ENCODE measurements at regions not wholly inside any gene's neighbourhood (a gene's known extent, or its start where the extent isn't known, plus 50 kb on each side); places are given as distances from the start of the nearest gene placed in this dataset.

DNA sequence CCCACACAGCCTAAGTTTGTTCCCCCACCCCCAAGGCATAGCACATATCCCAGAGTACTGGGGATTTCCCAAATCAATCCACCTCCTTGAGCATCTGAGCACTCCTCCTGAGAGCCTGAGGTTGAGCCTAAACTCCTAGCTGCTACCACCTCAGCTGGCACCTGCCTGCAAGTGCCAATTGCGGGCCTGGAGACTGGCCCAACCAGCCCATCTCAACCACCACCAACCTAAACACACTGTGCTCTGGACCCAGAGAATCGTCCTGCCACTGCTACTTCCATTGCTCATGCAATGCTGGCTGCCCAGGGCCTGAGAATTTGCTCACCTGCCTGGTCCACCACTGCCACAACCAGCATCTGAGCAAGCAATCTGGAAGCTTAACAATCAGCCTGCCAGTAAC, 177.1 kb downstream of the FGF13 start:
- DNase-seq: no peak

DNA sequence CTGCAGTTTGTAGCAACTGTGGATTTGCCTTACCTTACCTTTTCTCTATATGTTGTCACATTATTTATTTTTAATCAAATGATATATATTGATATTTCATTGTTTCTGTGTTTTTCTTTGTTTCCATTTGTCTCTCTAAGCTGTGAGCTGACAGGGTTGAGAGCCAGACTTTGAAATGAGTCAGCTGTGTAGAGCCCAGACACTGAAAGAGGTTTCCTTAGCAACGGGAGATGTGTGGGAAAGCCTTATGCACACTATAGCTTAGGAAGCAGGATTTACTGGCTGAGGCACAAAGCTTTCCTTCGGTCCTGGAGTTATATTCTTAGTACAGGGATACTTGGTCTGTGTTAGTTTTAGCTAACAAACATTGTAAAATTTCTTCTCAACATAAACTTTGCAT, 192.2 kb downstream of the FGF13 start:
- peak; percentile 7 for DNase-seq

DNA sequence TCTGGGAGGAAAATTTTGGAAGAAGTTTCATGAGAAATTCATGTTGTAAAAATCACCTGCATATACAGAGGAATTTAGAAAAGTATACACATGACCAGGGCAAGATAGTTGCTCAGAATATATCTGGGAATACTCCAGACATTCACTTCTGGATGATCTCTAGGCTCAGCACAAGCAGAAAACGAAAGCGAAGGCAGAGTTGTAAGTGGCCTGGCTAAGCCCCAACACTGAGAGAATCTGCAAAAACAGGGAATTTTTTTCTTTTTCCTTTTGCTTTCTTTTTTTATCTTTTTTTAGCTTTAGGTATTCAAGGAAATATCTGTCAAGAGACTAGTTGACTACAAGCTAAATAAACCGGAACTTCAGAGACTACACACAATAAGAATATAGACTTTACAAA, 207.2 kb downstream of the FGF13 start:
- no peak for DNase-seq

DNA sequence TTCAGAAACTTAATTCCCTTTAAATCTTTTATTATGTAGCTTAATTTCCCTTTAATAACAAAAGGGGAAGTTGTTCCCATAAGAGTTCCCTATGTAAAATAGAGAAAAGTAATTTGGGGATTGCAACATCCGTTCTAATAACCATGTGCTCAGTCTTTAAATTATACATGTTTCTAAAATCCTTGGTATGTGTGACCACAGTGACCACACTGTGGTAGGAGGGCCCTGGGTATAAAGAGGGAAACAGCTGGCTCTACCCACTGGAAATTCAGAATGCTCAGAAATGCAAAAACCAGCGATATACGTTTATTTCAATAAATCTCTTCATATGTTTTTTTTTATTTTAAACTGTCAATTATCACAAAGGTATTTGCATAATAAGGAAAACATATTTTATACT, 219.1 kb downstream of the FGF13 start:
- DNase-seq: no peak

DNA sequence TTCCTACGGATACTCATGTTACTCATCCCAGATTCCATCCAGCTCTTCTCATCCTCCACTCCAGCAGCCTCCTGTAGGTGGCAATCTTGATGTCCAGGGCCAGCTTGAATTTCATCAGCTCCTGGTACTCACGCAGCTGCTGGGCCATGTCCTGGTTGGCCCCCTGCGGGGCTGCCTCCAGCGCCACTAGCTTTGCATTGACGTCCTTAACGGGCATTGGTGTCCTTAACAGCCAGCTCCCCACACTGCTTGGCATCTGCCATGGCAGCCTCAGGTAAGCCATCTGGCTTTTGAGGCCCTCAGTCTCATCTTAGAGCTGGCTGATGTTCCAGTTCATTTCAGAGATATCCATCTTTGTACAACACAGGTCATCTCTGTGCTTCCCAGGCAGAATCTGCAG, 223.7 kb downstream of the FGF13 start:
- no peak for DNase-seq

DNA sequence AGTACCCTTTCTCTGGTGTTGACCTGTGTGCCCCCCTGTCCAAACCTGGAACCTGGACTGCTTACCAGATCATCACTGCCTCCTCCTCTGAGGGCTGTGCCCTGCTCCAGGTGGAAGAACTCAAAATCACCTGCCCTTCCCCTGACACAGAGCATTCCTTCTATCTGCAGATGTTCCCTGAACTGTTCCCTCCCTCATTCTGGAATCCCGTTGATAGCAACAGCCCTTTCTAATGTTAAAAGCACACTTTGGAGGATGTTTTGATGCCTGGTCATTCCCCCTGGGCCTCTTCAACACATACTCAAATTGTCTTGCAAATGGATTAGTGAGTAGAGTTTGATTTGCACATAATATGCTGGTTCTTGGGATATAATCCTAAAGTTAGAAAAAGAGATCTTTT, 225.8 kb downstream of the FGF13 start:
- no peak for DNase-seq

DNA sequence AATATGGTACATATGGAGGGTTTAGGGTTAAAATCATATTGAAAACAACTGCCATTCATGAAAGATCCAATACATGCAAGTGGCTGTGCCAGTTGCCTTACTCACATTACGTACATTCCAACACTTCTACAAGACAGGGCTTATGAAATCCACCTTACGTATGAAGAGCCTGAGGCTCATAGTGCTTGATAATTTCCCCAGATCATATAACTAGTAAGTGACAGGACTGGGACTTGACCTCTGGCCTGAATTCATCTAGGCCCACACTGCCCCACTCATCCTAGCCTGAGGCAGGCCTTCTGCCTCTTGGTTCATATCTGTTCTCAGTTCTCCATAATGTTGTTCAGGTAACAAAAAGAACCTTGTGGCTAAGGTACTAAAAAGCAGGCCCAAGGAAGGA, 226.3 kb downstream of the FGF13 start:
- no peak for DNase-seq

DNA sequence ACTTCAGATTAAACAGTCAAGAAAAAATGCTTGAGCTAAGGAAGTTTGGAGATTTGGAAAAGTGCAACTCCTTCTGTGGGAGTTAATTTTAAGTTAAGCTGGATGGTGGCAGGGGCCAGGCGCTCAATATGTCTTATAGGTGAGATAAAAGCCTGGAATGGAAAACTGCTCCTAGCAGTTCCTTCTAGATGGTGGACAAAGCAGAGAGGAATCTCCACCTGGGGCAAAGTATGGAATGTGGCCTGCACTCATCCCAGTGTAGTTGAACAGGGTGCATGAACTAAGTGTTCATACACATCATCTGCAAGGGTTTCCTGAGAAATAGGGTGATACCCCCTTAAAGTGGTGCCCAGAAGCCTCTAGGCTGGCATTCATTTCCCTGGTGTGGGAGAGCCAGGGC, 227.1 kb downstream of the FGF13 start:
- no peak for DNase-seq

DNA sequence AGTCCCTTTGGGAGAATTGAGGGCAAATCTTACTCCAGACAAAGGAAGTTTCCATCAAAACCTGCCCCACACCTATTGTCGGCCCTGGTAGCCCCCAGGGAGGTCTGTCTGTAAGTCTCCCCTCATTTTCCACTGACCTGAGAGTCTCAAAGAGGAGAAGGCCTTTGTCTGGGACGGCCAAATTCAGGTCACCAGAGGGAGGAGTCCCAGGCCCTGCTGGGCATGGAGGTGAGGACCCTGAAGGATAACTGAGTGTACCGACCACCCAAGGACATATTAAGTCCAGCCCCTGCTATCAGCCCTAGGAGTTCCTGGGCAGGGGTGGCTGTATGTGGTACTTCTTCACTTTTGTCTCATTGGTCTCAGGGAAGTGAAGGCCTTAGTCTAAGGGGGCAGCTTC, 229.9 kb downstream of the FGF13 start:
- DNase-seq: no peak

DNA sequence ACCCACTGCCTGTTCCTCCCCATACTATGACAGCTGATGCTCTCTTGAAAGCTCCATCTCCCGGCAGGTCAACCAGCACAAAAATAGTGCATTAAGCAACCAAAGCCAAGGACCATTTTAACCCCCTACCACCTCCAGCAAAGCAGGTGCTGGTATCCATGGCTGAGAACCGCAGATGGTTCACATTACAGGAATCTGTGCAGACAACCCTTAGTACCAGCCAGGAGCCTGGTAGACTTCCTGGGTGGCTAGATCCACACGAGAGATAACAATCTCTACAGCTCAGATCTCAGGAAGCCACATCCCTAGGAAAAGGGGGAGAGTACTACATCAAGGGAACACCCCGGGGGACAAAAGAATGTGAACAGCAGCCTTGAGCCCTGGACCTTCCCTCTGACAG, 248.0 kb downstream of the FGF13 start:
- DNase-seq: no peak

Measured in NCI-H82 (cell line).